GM19238 (cell line): ENCODE measurements at regions not wholly inside any gene's neighbourhood (a gene's known extent, or its start where the extent isn't known, plus 50 kb on each side); places are given as distances from the start of the nearest gene placed in this dataset.
"Not testable (repeated sequence)": the region's sequence is repeated elsewhere in the genome, so short reads cannot be mapped to it uniquely, and the experiment has no call there.

Source experiments
- DNase-seq: peaks from one replicate; pipeline ENCODE4 v3.0.0; 2011; ENCODE audit warnings: low spot score; ENCODE audit not compliant: insufficient read length

DNA sequence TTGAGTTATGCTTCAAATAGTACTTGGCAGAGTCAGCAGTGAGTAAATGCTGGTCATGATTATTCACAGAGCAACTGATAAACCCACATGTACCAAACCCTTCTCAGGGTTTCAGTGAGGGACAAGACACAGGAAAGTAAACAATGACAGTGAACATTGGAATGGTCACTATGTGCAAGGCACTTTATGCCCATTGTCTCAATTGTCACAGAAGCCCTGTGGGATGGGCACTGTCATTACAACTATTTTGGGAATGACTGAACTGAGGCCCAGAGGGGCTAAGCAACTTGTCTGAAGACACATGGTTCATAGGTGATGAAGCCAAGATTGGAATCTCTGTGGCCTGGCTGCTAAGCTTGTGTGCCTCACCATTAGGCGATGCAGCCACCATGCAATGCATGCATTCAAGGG, 238.5 kb downstream of the RBM19 start:
- DNase-seq, result no peak

DNA sequence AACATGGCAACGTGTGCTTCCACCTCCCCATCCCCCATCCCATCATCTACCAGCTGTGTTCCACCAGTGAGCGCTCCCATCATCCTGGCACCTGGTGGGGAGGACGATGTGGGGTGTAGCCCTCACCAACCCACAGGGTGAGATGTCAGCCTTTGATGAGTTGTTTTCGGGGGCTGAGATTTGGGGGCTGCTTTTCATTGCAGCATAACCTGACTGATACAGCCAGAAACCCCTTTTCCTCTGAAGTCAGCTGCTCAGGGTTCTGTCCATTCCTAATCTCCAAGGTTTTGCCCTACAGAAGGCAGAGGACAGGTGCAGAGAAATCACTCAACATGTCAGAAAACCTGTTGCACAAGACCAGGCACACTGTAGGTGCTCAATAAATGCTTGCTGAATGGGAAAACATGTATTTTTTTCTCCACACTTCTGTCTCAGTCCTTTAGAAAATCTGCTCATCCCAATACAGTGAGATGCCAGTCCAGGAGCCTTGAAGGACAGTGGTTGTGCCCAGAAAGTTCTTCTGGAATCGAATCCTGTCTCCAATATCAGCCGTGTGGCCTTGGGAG, 239.8 kb downstream of the RBM19 start:
- no peak for DNase-seq

DNA sequence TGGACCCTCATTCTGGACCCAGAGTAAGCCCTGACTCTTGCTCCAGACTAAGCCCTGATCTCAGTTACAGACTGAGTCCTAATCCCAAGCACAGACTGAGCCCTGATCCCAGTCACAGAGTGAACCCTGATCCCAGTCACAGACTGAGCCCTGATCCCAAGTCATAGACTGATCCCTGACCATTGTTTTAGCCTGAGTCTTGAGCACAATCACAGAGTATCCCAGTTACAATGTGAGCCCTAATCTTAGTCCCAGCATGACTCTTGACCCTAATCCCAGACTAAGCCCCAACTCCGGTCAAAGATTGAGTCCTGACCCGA, 240.6 kb downstream of the RBM19 start:
- DNase-seq, result no peak

DNA sequence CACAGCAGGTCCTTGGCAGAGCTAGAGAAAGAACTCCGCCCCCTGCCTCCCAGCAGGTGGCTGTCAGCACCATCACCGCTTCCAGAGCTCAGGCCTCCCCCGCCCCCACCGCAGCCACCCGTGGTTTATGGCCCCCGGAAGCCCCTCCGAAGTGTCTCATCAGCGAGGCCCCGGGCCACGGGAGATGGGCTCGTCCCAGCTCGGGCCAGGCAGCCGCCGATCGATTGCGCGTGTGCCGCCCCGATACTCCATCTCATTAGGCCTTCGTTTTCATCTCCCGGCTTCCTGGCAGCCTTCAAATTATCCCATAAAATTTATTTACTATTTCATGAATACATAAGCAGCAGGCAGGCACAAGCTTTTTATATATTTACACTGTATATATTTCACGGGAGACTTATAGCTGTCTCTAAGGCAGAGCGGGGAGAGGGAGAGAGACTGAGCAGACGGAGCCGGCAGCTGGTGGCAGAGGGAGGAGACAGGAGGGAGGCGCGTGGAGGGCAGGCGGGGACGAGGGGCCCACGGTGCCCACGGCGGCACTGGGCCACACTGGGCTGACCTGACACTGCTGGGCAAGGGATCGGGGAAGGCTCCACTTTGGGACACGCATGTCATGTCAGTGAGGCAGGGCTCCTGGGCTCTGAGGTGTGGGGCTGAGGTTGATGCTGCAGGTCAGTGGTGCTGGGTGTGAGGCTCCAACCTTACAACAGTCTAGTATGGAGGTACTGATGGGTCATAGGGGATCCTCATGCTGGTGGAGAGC, 241.2 kb downstream of the RBM19 start:
- no peak for DNase-seq

DNA sequence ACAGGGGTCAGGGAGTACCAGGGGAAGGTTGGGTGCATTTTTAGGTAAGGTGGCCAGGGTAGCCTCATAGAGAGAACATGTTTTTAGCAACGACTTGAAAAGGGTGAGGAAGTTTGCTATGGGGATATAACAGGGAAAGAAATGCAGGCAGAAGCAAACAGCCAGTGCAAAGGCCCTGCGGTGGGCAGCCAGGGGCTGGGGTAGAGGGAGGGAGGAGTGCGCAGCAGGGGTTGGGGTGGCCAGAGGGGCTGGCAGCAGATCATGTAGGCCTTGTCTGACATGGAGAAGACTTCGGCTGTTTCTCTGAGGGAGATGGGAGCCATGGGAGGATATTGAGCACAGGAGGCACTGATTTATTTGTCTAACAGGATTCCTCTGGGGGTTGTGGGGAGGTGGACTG, 242.5 kb downstream of the RBM19 start:
- no peak for DNase-seq

DNA sequence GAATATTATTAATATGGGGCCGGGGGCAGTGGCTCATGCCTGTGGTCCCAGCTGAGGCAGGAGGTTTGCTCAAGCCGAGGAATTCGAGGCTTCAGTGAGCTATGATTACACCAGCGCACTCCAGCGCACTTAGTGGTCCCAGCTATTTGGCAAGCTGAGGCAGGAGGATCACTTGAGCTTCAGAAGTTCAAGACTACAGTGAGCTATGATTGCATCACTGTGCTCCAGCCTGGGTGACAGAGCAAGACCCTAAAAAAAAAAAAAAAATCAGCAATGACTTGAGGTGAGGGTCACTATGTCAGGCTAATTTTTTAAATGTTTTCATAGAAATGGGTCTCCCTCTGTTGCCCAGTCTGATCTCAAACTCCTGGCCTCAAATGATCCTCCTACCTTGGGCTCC, 243.4 kb downstream of the RBM19 start:
- DNase-seq, result no peak

DNA sequence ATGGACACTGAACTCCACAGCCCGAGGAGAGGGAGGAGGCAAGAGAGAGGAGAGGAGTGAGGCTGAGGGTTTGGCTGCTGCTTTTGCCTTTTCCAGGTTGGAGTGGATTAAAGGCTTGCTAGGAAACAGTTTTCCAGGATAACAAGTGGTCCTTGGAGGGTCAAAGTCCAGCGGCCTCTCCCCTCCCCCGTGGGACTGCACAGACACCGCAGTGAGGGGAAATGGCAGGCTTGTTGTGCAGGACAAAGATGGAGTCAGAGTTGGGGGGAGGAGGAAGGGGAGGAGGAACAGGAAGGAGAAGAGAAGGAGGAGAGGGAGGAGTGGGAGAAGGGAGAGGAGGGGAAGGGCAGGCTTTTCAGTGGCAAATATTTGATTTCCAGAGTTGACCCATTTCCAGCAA, 245.5 kb downstream of the RBM19 start:
- DNase-seq, result no peak

DNA sequence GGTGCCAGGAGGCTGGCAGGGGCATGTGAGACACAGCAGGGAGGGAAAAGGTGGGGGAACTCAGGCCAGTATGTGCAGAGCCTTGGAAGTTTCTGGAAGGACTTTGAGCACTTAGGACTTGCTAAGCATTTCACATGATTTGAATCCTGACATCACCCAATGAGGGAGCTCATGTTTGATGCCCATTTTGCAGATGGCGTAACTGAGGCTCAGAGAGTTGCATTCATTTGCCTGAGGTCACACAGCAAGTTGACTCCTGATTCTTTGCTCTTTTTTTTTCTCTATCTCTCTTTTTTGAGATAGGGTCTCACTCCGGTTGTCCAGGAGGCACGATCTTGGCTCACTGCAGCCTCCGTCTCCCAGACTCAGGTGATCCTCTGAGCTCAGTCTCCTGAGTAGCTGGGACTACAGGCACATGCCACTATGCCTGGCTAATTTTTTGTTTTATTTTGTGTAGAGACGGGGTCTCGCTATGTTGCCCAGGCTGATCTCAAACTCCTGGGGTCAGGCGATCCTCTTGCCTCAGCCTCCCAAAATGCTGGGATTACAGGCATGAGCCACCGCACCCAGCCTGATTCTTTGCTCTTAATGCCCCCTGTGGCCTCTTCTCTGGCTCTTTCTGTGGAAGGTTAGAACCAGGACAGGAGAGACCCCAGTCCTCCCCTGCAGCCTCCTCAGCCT, 246.1 kb downstream of the RBM19 start:
- DNase-seq, result no peak

DNA sequence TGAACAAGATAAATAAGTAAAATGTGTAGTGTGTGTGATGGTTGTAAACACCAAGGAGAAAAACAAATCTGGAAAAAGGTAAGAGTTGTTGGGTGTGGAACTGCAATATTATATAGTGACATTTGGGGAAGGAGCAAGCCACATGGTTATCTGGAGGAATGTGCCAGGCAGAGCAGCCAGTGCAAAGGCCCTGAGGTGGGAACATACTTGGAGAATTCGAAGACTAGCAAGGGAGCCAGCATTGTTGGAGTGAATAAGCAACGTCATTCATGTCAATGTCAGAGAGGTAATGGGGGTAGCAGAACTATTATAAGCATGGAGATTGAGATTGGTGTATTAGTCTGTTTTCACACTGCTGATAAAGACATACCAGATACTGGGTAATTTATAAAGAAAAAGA, 241.5 kb upstream of the LHX5 start:
- no peak for DNase-seq

DNA sequence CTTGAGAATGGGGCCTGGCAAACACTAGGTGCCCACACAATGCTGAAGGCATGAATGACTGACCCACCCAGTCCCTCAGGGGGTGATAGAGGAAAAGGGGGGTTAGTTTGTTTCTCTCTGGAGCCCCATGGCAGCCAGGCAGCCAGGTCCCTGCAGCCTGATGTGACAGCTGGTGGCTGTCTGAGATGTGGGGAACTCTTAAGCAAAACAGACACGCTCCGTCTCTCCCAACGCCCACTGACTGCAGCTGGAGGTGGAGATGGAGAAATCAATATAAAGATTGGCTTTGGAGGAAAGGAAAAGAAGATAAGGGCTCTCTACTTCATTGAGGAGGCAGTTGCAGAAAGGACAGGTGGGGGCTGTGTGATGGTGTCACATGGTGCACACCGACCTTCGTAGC, 240.8 kb upstream of the LHX5 start:
- no peak for DNase-seq

DNA sequence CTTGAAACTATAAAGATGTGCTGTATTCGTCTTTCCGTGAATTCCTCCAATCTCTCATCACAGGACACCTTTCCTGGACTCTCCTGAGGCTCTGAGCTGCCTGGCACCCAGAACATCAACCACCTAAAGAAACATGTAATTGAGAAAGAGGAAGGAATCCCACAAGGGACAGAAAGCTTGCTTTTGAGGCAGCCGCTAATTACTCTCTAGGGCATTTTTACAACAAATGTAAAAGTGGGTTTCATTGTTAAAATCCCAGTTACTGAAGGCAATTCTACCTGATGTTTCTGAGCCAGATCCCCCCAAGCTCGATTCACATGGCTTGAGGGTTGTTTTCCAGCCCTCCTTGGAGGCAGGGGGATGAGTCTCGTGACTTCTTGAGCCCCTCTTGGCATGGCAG, 238.5 kb upstream of the LHX5 start:
- no peak for DNase-seq

DNA sequence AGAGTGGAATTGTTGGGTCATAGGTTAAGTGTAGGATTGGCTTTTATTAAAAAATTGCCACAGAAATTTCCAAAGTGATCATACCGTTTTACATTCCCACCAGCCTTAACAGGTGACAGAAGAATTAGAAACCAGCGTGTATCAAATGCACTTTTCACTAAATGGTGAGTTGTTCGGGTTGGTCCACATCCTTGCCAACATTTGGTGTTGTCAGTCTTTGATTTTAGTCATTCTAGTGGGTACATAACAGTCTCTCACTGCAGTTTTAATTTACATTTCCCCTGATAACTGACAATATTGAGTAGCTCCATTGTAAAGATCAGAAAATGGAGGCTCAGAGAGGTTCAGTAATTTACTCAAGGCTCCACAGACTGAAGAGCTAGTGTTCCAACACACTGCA, 237.8 kb upstream of the LHX5 start:
- no peak for DNase-seq

DNA sequence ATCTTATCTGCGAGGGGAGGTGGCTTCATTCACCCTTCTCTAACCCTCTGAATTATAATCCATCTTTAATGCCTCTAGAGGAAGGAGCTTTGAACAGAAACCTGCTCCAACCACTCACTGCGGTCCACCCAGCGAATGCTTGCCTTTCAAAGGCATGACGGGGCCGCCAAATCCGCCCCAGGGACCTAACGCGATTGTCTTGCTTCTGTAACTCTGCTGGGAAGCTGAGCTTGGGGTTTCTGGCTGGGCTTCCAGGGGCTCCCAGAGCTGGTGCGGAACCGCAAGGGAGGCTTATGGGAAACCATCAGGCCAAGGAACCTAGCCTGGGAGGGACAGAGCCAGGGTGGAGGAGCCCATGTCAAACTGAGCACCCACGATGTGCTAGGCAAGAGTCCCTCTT, 231.2 kb upstream of the LHX5 start:
- DNase-seq, result no peak

DNA sequence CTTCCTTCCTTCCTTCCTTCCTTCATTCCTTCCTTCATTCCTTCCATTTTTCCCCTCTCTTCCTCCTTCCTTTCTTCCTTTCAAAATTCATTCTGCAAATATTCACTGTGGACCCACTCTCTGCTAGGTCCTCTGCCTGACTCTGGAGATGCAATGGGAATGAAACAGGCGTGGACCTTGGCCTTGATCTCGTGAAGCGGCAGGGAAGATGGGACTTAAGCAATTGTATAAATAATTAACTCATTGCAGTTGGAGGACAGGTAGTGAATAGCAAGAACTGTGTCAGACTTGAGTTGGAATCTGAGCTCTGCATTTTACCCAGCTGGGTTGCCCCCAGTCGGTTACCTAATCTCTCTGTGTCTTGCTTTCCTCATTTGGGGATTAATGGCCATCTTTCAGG, 230.6 kb upstream of the LHX5 start:
- DNase-seq, result no peak

DNA sequence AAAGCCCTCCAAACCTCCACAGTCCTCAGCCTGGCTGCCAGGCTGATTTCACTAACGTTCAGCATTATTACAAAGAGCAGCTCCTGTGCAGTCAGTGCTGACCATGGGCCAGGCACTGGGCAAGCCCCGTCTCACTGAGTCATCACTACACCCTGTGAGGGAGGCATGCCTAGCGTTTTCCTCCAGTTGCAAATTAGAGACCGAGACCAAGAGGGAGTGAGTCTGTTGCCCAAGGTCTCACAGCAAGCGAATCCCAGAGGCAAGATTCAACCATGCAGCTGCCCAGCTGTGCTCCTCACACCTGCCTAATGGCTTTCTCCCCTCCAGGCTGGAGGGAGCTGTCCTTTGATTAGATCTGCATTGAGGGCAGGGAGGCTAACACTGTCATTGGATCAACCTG, 229.3 kb upstream of the LHX5 start:
- DNase-seq, result no peak

DNA sequence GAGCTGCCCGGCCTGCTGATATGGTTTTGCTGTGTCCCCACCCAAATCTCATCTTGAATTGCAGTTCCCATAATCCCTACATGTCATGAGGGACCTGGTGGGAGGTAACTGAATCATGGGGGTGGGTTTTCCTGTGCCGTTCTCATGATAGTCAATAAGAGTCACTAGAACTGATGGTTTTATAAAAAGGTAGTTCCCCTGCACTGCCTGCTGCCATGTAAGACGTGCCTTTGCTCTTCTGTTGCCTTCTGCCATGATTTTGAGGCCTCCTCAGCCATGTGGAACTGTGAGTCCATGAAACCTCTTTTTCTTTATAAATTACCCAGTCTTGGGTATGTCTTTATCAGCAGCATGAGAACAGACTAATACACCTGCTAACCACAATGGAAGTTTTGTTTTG, 228.3 kb upstream of the LHX5 start:
- not testable (repeated sequence) for DNase-seq

DNA sequence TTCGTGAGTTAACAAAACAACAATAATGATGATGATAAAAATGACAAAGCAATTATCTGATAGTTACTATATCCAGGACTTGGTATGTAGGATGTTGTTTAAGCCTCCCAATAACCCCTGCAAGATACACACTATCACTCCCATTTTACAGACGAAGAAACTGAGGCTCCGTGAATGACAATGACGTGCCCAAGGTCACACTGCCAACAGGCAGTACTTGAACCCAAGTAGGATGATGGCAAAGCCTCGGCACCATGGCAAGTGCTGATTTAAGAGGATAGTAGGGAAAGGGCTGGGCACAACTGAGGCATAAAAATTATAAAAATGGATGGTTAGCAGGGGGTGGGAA, 226.8 kb upstream of the LHX5 start:
- DNase-seq, result no peak

DNA sequence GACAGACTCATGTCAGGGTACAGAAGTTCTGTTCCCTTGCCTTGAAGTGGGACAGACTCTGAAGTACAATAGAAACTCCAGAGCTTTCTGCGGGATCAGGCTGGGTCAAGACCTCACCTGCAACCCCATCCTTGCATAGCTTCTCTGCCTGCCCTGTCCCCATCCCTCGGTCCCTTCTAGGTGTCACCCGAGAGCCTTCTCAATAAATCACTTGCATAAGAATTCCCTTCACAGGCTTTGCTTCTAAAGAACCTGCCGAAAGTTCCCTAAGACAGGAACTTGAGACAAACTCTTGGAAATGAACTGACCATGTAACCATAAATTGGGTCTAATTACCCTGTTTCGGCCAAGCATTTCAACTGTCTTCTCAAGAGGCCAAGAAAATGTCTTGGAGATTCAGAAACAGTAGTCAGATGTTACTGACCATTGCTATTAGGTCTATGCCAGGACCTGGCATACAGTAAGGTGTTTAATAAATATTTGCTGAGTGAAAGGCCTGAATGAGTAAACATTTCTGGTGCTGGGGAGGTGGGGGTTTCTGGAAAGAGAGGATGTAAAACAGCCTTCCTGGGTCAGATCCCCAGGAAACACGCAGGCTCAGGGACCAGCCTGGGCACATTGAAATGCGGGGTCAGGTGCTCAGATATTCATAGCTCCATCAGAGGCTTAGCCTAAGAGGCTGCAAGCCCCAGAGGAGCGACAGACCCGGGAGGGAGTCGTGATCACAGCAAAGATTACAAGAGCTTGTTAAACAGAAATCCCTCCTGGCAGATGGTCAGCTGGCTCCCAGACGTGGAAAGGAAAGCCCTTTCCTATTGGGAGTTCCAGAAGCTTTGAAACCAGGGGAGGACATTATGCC, 226.2 kb upstream of the LHX5 start:
- DNase-seq, result no peak

DNA sequence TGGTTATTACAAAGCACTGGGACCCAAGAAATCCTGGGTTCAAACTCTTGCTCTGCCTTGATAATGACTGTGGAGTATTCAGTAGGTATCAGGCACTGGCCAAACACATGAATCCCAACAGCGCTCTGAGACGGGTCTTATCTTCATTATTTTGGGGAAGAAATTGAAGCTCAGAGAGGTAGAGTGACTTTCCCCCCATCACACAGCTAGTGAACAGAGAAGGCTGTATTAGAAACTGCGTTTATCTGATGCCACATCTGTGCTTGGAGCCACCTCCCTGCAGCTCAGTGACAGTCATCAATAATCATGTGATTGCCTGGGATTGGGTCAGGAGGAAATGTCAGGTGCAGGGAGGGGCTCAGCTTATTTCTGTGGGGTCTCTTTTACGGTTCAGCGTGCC, 225.4 kb upstream of the LHX5 start:
- no peak for DNase-seq

DNA sequence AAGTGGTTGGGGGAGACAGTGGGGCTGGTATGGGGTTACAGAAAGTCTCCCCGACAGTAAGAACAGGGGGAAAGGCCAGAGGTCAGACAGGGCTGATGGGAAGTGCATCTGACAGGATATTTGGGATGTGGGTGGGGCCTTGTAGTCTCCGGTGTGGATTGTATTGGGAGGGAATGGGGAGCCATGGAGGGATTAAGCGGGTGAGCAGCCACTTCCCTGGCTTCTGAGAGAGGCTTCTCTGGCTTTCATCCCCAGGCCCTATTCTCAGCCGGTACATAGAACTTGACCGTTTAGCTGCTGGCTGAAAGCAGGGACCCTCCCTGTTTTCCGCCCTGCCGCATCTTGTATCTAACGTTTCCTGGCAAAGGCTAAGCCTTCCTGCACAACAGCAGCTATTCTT, 222.0 kb upstream of the LHX5 start:
- DNase-seq, result no peak

DNA sequence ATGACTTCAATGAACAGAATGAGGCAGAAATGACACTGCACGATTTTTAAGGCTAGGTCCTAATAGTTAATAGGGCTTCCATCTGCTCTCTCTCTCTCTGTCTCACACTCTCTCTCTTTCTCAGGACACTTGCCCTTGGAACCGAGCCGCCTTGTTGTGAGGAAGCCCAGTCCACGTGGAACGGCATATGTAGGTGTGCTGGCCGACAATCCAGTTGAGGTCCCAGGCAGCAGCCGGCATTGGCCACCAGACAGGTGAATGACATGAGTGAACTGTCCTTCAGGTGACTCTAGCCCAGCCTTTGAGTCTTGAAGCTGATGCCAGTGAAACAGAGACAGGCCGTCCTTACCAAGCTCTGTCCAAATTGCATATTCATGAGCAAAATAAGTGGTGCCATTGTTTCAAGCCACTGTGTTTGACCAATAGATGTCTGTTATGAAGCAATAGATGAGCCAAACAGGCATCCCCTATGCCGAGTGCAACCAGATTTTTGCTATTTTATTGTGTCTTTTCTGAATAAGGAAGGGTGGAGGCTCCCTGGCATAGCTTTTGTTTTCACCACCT, 217.5 kb upstream of the LHX5 start:
- no peak for DNase-seq

DNA sequence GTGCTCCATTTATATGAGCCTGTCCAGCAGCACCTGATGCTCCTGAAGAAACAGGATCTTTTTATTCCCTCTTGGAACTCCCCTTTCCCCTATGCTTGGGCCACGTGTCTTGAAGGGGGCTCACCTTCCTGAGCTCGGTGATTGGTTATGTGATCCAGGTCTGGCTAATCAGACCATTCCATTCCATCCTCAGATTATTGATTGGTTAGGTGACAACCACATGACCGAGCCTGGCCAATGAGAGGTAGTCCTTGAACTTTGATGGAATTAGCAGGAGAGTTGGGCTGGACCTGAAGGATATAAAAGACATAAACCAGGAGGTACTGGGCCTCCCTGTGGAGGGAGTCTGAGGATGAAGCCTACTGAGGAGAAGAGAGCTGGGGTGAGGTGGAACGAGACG, 216.6 kb upstream of the LHX5 start:
- DNase-seq, result no peak
